ENCODE measurements at regions not wholly inside any gene's neighbourhood (a gene's known extent, or its start where the extent isn't known, plus 50 kb on each side); places are given as distances from the start of the nearest gene placed in this dataset.

- no peak for TF ChIP-seq POLR2A (IDR thresholded peaks at IDR 0.05)
- TF ChIP-seq POLR2AphosphoS5 (IDR thresholded peaks at IDR 0.05) = no peak
- no peak for TF ChIP-seq CTCF (IDR thresholded peaks at IDR 0.05)
- TF ChIP-seq EP300 (IDR thresholded peaks at IDR 0.05) = no peak
These were observed 192.9 kb downstream of the NOL4 start for GRCh38 chr18:34031810-34032209.

All from gastroesophageal sphincter (tissue), 3 donors.